ENCODE measurements at regions not wholly inside any gene's neighbourhood (a gene's known extent, or its start where the extent isn't known, plus 50 kb on each side); places are given as distances from the start of the nearest gene placed in this dataset.
"Not testable (repeated sequence)": the region's sequence is repeated elsewhere in the genome, so short reads cannot be mapped to it uniquely, and the experiment has no call there.

DNA sequence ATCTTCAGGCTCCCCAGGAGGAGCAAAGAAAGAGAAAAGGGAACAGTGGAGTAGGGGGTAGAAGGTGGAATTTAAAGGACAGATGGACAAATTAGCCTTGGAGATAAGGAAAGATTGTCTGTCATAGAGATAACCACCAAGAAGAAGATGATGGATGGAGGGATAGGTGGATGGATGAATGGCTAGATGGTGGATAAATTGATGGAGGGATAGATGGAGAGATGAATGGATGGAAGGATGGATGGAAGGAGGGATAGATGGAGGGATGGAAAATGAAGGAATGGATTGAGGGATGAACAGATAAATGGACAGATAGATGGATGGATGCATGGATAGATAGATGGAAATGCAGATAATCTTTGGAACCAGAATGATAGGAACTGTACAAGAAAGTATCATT lies 102.8 kb downstream of the TNFAIP3 start:
- no peak for DNase-seq

DNA sequence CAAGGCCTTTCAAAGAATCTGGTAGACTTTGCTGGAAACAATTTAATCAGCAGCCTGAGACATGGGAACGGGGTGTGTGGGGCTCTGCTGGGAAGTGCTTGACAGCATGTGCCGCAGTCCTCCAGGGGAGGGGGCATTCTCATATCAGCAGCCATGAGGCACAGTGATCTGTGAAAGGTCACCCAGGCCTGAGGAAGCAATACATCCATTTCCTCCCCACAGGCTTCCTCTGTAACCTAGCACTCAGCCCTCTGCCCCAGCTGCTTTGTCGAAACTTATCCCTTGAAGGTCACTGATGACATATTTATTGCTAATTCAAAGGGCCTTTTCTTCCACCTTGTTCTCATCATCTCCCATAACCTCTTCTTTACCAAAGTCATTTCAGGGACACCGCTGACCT lies 103.3 kb downstream of the TNFAIP3 start:
- no peak for DNase-seq

DNA sequence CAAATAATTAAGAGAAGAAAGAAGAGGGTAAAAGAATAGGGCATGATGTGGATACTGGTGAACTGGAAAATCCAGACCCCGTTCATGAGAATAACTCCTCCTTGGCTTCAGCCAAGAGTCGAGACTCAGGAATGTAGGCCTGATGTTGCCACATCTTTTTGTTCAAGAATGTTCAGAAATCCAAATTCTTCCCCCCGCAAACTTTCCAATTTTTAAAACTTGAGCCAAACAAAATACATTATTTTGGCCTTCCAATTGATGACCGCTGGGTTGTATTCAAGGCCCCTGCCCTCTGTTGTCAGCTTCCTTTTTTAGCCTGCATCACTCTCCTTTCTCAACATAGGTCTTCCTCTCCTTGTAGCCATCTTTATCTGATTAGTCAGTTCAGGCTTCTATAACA lies 106.1 kb downstream of the TNFAIP3 start:
- no peak for DNase-seq

DNA sequence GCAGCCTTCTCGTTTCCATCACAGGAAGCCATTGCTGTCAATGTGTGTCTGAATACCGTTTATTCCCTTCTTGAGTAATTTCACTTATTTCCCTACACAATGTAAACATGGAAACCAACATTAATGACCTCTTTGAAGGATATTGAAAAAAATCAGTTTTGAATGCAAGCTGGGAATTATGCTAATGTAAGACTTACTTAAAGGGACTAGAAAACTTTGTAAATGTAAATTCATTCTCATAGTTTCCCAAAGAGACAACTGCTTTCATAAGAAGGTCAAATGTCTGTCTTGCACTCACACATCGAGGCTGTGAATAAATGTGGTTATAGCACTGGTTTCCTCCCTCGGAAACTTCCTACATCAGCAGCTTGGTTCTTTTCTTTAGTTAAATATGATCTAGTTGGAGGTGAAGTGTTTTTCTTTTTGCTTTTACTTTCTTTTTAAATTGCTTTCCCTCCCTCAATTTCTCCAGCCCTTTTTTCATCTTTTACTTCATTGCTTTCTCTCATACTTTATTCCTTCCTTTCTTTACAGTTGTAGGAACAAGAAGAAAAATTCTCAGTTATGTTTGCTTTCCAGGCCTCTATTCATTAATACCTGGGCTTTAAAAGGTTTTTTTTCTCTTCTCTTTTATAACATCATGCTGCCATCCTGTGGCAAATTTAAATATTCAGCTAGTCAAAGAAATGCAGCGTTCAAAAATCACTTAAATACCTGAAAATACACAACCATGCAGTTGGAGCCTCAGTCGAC lies 108.3 kb downstream of the TNFAIP3 start:
- peak; percentile 31 for DNase-seq

DNA sequence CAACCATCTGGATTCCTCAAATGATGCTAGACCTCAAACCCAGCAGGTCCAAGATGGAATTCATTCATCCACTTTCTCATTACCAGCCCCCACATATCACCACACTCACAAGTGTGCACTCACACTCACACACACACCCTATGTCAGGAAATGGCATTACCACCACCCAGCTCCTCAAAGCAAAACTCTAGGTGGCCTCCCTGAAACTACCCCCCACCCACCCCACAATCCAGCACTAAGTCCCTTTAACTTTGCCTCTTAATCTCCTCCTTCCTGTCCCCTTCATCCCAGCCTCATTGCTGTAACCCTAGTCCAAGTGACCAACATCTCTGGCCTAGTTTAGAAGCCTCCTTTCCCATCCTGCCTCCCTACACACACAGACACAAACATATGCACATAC lies 109.4 kb downstream of the TNFAIP3 start:
- no peak for DNase-seq

DNA sequence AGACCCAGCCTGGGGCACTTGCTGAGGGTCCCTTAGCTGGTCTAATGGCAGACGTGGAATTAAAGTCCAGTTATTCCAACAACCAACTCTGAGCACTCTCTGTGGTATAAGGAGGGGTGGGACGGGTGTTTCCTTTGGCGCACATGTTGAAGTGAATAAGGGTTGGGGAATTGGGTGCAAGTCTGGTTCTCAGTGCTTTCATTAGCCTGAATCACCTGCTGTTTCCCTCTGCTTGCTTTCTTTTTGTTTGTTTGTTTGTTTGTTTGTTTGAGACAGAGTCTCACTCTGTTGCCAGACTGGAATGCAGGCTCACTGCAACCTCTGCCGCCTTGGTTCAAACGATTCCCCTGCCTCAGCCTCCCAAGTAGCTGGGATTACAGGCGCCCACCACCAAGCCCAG lies 110.1 kb downstream of the TNFAIP3 start:
- DNase-seq: no peak

DNA sequence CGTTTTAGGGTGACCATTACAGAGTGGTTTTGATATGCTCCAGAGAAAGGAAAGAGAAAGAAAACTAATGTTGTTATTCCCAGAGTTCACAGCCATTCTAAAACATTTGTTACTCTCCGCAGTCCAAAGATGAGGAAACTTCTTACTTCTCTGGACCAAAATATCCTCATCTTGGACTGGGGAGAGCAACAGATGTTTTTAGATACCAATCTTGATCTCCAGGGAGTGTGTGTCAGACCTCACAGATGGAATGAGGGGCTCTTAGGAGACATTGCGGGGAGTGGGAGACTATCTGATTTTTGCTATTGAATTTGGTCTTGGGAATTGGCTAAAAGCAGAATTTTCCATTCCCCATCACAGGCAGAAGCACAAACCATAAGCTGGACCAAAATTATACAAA lies 110.8 kb downstream of the TNFAIP3 start:
- DNase-seq: no peak

DNA sequence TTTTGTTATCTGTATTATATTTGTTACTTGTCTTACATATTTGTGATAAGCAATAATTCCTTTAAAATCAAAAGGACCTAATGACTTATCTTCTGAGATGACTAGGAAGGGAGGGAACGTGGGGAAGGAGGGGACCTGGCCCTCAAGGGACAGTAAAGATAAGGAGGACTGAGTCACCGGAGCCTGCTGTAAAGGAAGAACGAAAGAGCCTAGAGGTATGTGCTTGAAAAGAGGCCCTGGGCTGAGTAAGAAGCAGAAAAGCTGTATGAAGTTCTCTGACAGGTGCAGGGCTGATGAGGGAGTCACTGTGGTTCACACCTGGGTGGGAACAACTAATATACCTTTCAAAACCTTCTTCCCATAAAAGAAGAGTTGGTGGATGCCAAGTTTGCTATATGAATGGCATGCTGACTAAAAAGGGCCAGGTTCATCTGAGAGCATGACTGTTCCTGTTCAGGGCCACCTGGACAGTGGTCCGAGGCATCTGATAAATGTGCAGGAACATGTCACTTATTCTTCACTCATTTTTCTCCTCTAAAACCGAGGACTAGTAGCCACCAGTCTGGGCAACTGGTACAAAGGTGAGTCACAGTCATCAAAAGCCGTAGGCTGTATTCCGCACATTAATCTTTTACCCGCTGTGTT lies 111.3 kb downstream of the TNFAIP3 start:
- DNase-seq: peak; percentile 29

DNA sequence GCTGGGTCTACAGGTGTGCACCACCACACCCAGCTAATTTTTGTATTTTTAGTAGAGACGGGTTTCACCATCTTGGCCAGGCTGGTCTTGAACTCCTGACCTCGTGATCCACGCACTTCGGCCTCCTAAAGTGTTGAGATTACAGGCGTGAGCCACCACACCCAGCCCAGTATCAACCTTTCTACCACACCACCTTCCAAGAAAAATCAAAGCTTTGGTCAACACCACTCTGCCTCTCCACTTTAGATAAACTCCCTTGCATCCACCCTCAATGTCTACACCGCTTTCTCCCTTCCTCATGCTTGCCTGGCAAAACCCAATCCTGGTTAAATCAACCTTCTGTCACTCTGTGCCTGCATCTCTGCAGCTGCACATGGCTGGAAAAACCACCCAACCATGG lies 112.2 kb downstream of the TNFAIP3 start:
- DNase-seq: not testable (repeated sequence)

DNA sequence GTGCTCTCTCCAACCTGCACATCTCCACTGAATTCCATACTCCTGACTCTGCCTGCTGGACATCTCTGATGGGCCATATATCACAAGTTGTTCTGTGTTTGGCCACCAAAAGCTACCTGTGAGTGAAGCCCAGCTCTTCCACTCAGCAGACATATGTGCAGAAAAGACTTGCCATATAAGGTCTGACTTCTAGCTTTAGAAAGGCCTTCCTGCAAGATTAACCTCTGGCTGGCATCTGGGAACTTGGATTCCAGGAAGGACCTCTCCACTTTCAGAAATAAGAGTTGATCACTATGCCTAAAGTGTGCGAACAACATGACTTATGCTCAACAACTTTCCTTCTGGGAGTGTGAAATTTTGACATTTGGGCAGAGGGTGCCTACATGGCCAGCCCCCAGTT lies 113.7 kb downstream of the TNFAIP3 start:
- DNase-seq: no peak

DNA sequence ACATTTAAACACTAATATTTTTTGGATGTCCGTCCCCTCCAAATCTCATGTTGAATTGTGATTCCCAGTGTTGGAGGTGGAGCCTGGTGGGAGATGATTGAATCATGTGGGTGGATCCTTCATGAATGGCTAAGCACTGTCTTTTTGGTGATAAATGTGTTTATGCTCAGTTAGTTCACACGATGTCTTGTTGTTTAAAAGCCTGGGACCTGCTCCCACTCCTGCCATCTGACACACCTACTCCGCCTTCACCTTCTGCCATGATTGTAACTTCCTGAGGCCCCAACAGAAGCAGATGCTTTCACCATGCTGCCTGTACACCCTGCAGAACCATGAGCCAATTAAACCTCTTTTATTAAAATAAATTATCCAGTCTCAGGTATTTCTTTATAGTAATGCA lies 114.7 kb downstream of the TNFAIP3 start:
- DNase-seq: no peak

DNA sequence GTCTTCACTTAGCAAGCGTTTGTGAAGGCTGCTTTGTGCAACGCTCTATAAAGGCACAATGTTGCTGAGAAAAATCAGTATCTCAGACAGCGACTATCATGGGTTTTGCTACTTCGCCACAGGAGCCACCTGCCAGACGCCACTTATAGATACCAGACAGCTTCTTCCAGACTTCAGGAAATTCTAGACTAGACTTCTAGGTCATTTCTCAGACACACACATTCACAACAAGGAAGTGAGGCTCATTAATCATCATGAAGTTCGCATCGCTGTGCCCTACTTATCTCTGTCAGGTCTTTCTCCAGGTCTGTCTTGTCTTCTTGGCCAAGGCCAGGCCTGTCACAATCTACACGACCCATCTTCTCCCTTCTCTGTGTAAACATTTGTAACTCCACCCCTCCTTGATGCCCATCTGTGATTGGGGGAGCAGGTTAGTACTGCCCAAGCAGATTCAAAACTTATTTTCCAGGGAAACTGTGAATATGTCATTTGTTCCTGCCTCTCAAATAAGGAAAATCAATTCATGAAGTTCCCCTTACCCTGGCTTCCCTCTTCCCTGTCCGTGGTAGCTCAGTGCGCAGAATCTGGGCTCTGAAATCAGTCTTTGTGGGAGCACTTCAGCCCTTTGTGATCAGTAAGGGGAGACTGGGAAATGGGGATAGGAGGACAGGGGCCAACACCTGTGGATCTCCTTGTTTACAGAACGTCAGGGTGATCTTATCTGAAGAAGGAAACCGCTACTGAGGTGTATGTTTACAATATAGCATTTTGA lies 115.5 kb downstream of the TNFAIP3 start:
- peak; percentile 38 for DNase-seq

DNA sequence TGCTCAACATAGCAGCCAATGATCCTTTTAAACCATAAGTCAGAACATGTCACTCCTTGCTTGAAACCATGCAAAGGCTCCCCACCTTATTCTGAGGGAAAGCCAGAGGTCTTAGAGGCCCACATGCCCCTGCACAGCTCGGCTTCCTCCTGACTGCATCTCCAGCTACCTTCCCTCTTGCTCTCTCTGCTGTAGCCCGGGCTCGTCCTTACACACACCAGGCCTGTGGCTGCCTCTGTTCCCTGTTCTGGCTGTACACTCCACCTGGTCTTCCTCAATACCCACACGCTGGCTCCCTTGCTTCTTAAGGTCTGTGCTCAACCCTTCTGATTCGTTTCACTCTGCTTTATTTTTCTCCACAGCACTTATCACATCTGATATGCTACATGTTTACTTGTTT lies 116.2 kb downstream of the TNFAIP3 start:
- DNase-seq: no peak

DNA sequence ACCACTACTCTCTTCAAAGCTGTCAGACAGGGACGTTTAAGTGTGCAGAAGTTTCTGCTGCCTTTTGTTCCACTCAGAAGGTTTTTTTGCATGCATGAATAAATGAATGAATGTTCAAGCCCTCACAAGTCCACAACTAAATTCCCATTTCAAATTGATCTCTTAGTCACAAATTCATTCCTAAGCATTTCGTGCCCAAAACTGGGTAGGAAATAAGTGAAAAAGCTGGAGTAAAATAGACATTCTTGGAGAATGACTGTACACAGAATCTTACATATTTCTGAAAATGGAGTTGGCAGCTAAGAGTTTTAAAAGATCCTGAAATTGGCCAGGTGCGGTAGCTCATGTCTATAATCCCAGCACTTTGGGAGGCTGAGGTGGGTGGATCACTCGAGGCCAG lies 117.6 kb downstream of the PERP start:
- no peak for DNase-seq

DNA sequence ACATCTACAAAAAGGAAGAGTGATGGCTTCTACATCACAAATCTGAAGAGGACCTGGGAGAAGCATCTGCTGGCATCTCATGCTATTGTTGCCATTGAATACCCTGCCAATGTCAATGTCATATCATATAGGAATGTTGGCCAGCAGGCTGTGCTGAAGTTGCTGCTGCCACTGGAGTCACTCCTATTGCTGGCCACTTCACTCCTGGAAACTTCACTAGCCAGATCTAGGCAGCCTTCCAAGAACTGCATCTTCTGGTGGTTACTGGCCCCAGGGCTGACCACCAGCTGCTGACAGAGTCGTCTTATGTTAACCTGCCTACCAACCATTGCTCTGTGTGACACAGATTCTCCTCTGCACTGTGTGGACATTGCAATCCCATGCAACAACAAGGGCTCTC lies 111.8 kb downstream of the PERP start:
- no peak for DNase-seq

DNA sequence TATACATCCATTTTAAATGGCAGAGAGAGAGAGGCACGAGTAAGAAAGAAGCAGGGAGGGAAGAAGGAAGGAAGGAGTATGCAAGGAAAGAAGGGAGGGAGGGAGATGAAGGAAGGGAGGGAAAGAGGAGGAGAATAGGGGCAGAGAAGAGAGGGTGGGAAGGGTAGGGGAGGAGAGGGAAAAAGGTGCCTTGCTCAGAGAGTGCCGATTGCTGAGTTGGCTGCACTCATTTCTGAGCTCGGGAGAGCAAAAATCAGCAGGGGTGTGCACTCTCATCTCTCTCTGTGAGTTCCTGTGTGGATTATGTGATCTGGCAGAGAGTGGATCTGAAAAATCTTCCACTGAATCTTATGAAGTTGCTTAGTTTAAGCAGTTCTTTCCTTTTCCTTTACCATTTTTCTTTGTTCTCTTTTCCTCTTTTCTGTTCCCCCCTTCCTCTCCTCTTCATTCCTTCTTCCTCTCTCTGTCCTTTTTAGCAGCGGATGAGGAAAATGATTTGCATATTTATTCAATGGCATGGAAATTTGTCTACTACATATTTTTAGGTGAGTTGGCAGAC lies 108.7 kb downstream of the PERP start:
- DNase-seq: no peak

DNA sequence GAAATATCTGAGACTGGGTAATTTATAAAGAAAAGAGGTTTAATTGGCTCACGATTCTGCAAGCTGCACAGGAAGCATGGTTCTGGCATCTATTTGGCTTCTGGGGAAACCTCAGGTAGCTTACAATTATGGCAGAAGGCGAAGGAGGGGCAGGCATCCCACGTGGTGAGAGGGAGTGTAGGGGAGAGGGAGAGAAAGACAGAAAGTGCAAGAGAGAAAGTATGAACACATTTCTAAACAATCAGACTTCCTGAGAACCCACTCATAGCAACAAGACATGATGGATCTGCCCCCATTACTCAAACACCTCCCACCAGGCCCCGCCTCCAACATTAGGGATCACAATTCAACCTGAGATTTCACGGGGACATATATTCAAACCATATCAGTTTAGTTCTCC lies 107.4 kb downstream of the PERP start:
- no peak for DNase-seq

DNA sequence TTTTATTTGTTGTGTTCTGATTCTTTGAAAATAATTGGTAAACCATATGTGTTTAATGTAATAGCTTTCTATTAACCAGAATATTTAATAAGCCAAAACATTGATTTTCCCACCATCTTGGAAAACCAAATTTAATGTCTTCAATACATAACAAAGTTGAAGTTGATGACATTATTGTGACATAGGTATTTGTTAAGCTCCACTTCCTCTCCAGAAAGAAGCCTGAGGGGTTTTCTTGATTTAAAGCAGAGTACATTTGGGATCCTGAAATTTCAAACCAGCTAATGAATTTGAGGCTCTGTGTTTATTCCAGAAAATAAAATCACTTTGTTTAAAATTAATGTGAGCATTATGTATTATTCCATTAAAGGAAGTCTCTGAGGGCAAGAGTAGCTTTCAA lies 106.3 kb downstream of the PERP start:
- no peak for DNase-seq

DNA sequence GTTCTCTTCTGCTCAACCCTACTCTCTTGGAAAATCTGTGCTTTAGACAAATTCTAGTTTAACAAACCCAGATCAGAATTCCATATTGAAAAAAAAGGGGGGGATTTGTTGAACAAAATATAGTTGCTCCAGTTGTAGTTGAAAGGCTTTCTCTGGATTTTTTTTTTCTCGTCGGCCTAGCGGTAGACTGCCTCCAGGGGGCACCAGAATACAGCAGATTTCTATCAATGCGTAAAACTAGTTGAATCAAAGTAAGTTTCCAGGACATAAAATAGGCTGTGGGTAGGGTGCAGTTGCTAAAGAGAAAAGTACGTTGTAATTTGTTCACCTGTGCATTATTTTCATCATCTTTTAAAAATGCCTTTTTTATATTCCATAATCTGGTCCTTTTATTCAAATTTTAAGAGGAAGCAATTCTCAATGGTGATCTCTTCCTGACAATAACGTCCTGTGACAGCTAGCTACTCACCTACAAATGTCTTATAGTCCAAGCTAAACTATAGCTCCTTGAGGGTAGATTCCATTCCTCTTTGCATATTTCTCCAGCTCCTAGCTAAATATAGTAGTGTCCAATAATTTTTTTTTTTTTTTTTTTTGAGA lies 105.4 kb downstream of the PERP start:
- peak; percentile 78 for DNase-seq

DNA sequence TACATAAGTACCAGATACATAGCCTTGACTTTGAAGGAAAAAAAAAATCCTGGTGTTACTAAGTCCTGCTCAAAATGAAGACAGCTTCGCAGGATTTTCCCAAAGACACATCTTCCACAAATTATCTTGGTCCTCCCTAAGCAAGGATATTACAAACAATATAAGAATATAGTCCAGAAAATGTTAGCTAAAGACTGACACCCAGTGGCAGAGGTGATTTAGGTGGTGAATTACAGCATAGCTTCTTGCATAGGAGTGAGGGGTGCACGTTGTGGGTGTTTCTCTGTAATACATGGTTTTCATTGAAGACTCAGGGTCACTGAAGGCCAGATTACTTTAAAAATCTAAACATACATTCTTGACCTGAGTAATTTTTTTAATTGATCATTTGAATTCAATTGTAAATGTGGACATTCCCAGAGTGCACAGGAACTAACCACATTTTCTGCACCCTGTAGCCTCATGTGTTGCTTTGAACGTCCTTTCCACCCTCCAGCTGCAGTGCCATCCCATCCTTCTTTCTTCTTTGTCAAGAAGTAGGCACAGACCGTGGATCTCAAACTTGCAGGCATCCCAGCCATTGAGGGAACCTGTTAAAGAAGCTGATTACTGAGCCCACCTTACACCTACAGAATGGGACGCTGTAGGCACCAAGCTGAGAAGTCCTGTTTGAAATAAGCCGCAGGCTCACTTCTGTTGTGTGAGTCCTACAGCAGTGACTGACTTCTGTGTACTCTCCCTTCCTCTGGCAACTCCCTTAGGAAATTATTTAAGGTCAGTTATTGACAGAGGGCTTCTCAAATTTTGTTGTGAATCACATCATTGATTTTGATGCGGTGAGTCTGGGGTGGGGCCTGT lies 102.6 kb downstream of the PERP start:
- peak; percentile 42 for DNase-seq

DNA sequence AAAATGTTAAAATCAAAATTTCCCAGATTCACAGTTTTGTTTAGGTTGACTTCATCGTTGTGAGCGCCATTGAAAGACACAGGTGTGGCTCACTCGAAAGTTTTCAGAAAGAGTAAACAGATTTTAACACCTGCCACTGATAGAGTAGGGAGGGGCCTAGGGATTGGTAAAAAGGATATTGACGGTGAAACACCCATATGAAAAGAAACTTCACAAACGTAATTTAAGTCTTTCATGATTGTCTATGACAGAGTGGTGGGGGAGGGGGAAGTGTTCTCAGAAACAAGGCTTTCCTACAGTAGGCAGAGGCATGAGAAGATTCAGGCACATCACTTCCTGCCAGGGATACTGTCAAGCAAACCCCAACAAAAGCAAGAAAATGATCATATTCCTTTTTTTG lies 101.4 kb downstream of the PERP start:
- no peak for DNase-seq

DNA sequence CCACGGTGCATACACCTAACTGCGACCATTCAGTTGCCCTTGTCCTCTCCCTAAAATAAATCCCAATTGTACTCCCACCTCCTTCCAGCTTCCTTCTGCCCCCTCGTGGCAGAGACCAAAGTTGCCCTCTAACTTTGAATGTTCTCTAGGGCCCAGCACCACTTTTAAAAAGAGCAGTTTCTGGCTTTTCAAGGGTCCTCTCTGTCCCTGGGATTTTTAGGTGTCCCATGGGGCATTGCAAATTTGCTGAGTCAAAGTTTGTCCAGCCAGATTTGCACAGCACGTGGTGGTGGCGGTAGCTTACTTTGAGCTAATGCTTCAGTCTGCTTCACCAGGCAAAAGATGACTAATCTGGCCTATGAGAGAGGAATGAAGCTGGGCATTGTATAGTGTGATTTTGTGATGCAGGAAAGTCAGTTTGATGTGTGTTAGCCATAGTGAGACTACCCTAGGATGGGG lies 100.2 kb downstream of the PERP start:
- DNase-seq: peak; percentile 37
